IMR-90 (cell line): ENCODE measurements at regions not wholly inside any gene's neighbourhood (a gene's known extent, or its start where the extent isn't known, plus 50 kb on each side); places are given as distances from the start of the nearest gene placed in this dataset.

Source experiments
- ATAC-seq: fragments of 200-7000 bp; cut with Tn5 transposase; 2 replicates; pipeline ENCODE4 v1.9.1; 2020; ENCODE audit warnings: low read depth, mild to moderate bottlenecking, moderate library complexity
- BruUV-seq: library from RNA; stranded (reverse); fragments of 400-500 nt; replicated peaks from 2 replicates; lab custom pipeline; 2021; lab: Mats Ljungman, UMichigan
- CTCF ChIA-PET: fragments of 300-600 bp; formaldehyde crosslinking; extraction: SDS; loops from one replicate; lab custom pipeline; 2021; ENCODE audit warnings: antibody characterized with exemption; lab: Yijun Ruan, JAX
- POLR2A ChIA-PET: fragments of 300-600 bp; sonication (Branson Sonifier 250); formaldehyde crosslinking; loops from one replicate; lab custom pipeline; 2022; ENCODE audit warnings: antibody characterized with exemption; ENCODE audit not compliant: unreplicated experiment; lab: Charles Lee
- DNase-seq: peaks from one replicate; pipeline ENCODE4 v3.0.0; 2013
- H2AFZ ChIP-seq: replicated peaks from 2 replicates; pipeline ENCODE3; 2013; ENCODE audit warnings: low read length, mild to moderate bottlenecking; ENCODE audit not compliant: poor library complexity
- H2AK5ac ChIP-seq: 2 replicates; pipeline ENCODE4 v1.6.1; 2013; ENCODE audit warnings: low read depth, low read length, inconsistent platforms
- H2AK9ac ChIP-seq: replicated peaks from 2 replicates; pipeline ENCODE3; 2013; ENCODE audit warnings: mild to moderate bottlenecking, low read depth, low read length, moderate library complexity; ENCODE audit not compliant: poor library complexity
- H2BK120ac ChIP-seq: 2 replicates; pipeline ENCODE4 v1.6.1; 2013; ENCODE audit warnings: low read depth, low read length, inconsistent platforms
- H2BK15ac ChIP-seq: 3 replicates; pipeline ENCODE4 v1.6.1; 2013; ENCODE audit warnings: low read depth, low read length, inconsistent platforms
- H2BK20ac ChIP-seq: 2 replicates; pipeline ENCODE4 v1.6.1; 2013; ENCODE audit warnings: low read depth, mild to moderate bottlenecking, inconsistent platforms, low read length, moderate library complexity
- H2BK5ac ChIP-seq: 2 replicates; pipeline ENCODE4 v1.6.1; 2013; ENCODE audit warnings: mild to moderate bottlenecking, low read depth, low read length, inconsistent platforms; ENCODE audit not compliant: poor library complexity, severe bottlenecking
- H3K14ac ChIP-seq: replicated peaks from 2 replicates; pipeline ENCODE4 v1.6.1; 2013; ENCODE audit warnings: low read depth, low read length, inconsistent platforms
- H3K18ac ChIP-seq: 2 replicates; pipeline ENCODE4 v1.6.1; 2013; ENCODE audit warnings: low read depth, low read length, control low read depth
- H3K23ac ChIP-seq: 2 replicates; pipeline ENCODE4 v1.6.1; 2013; ENCODE audit warnings: low read depth, low read length, inconsistent platforms
- H3K27ac ChIP-seq: 2 replicates; pipeline ENCODE4 v1.5.1; 2013; ENCODE audit warnings: mild to moderate bottlenecking, control low read depth, low read length; ENCODE audit not compliant: insufficient read depth
- H3K27me3 ChIP-seq: 2 replicates; pipeline ENCODE4 v1.6.1; 2013; ENCODE audit warnings: low read length; ENCODE audit not compliant: control insufficient read depth, insufficient read depth
- H3K36me3 ChIP-seq: 2 replicates; pipeline ENCODE4 v1.6.1; 2013; ENCODE audit warnings: low read length, mixed read lengths; ENCODE audit not compliant: control insufficient read depth, insufficient read depth
- H3K4ac ChIP-seq: 2 replicates; pipeline ENCODE4 v1.6.1; 2013; ENCODE audit warnings: low read depth, low read length, inconsistent platforms
- H3K4me1 ChIP-seq: 2 replicates; pipeline ENCODE4 v1.6.1; 2013; ENCODE audit warnings: low read length, mixed read lengths; ENCODE audit not compliant: control insufficient read depth, insufficient read depth
- H3K4me2 ChIP-seq: 2 replicates; pipeline ENCODE4 v1.6.1; 2013; ENCODE audit warnings: low read depth, mild to moderate bottlenecking, control low read depth, low read length, moderate library complexity
- H3K4me3 ChIP-seq: 2 replicates; pipeline ENCODE4 v1.5.1; 2013; ENCODE audit warnings: low read depth, mild to moderate bottlenecking, control low read depth, low read length, moderate library complexity; ENCODE audit not compliant: insufficient read depth
- H3K56ac ChIP-seq: 2 replicates; pipeline ENCODE4 v1.6.1; 2013; ENCODE audit warnings: low read length, inconsistent platforms; ENCODE audit not compliant: insufficient read depth; ENCODE audit errors: extremely low read depth
- H3K79me1 ChIP-seq, 2 experiments: 2 replicates each; pipeline ENCODE4 v1.6.1; 2013; ENCODE audit warnings: low read length in 2 of 2, inconsistent platforms in 1 of 2, low read depth in 1 of 2
- H3K9ac ChIP-seq: 2 replicates; pipeline ENCODE4 v1.6.1; 2013; ENCODE audit warnings: low read depth, low read length, control low read depth
- H3K9me1 ChIP-seq: 2 replicates; pipeline ENCODE4 v1.6.1; 2013; ENCODE audit warnings: low read length, inconsistent platforms; ENCODE audit not compliant: insufficient read depth
- H3K9me3 ChIP-seq: 2 replicates; pipeline ENCODE4 v1.6.1; 2013; ENCODE audit warnings: low read length; ENCODE audit not compliant: control insufficient read depth, insufficient read depth
- H4K20me1 ChIP-seq: 2 replicates; pipeline ENCODE4 v1.6.1; 2013; ENCODE audit warnings: low read length, inconsistent platforms; ENCODE audit not compliant: insufficient read depth
- H4K5ac ChIP-seq: 2 replicates; pipeline ENCODE4 v1.6.1; 2013; ENCODE audit warnings: mild to moderate bottlenecking, low read depth, low read length, control low read depth
- H4K8ac ChIP-seq, 2 experiments: 2 replicates each; pipeline ENCODE4 v1.6.1; 2013; ENCODE audit warnings: low read depth in 2 of 2, low read length in 2 of 2, control low read depth in 1 of 2, inconsistent platforms in 1 of 2
- H4K91ac ChIP-seq: 2 replicates; pipeline ENCODE4 v1.6.1; 2013; ENCODE audit warnings: low read depth, low read length, inconsistent platforms; ENCODE audit not compliant: insufficient read depth
- CEBPB ChIP-seq: IDR thresholded peaks from 2 replicates; pipeline ENCODE4 v1.6.1; 2012; ENCODE audit warnings: low read depth, low read length, improper control_type of control experiment
- CHD1 ChIP-seq: IDR thresholded peaks from 2 replicates; pipeline ENCODE4 v1.6.1; 2012; ENCODE audit warnings: low read depth, low read length, improper control_type of control experiment
- CTCF ChIP-seq: conservative IDR thresholded peaks from 2 replicates; pipeline ENCODE4 v1.5.1; 2012; ENCODE audit warnings: mild to moderate bottlenecking, low read depth, low read length, improper control_type of control experiment
- MAFK ChIP-seq: IDR thresholded peaks from 2 replicates; pipeline ENCODE4 v1.6.1; 2012; ENCODE audit warnings: low read depth, low read length, improper control_type of control experiment
- MAZ ChIP-seq: IDR thresholded peaks from 2 replicates; pipeline ENCODE4 v1.6.1; 2012; ENCODE audit warnings: low read depth, mild to moderate bottlenecking, low read length, improper control_type of control experiment, moderate library complexity, borderline replicate concordance
- MXI1 ChIP-seq: IDR thresholded peaks from 2 replicates; pipeline ENCODE4 v1.6.1; 2012; ENCODE audit warnings: low read depth, mild to moderate bottlenecking, low read length, moderate library complexity, borderline replicate concordance
- NFE2L2 ChIP-seq: fragments of 150-350 bp; IDR thresholded peaks from 2 replicates; pipeline ENCODE4 v1.6.1; 2016; ENCODE audit warnings: low read depth, mild to moderate bottlenecking, low read length
- POLR2A ChIP-seq: IDR thresholded peaks from 2 replicates; pipeline ENCODE4 v1.6.1; 2012; ENCODE audit warnings: mild to moderate bottlenecking, low read depth, low read length
- RCOR1 ChIP-seq: IDR thresholded peaks from 2 replicates; pipeline ENCODE4 v1.6.1; 2012; ENCODE audit warnings: mild to moderate bottlenecking, low read length, improper control_type of control experiment; ENCODE audit not compliant: insufficient replicate concordance
- RFX5 ChIP-seq: IDR thresholded peaks from 2 replicates; pipeline ENCODE4 v1.8.0; 2012; ENCODE audit warnings: low read depth, mild to moderate bottlenecking, low read length, moderate library complexity
- USF2 ChIP-seq: fragments of 150-350 bp; IDR thresholded peaks from 2 replicates; pipeline ENCODE4 v1.6.1; 2017; ENCODE audit warnings: mild to moderate bottlenecking, antibody characterized with exemption, low read length, low read depth
- WGBS, 2 experiments: methylation state at CpG; one replicate each; pipeline versions ENCODE4 v1.1.5 to v1.1.7; 2013; ENCODE audit warnings: missing lambda C conversion rate in 2 of 2; ENCODE audit not compliant: insufficient read length in 1 of 2; ENCODE audit errors: extremely low coverage in 2 of 2; 5-methylcytosine and 5-hydroxymethylcytosine counted together
- dilution Hi-C: fragments of 300-500 bp; cut with HindIII; formaldehyde crosslinking; loops from one replicate; pipeline ENCODE4 v1.14.3; 2018; ENCODE audit warnings: low sequenced_read_pairs; ENCODE audit not compliant: unreplicated experiment
- in situ Hi-C: fragments of 300-500 bp; cut with MboI; formaldehyde crosslinking; loops from 3 replicates; pipeline ENCODE4 v1.14.3; 2019; ENCODE audit warnings: low sequenced_read_pairs, inconsistent platforms, mixed read lengths
- intact Hi-C: fragments of 100-400 bp; cut with micrococcal nuclease; formaldehyde crosslinking; loops from 2 replicates; pipeline ENCODE4 v1.10.0; 2022
- TF ChIP-seq, protein P1 (sequence below): fragments of 150-350 bp; IDR thresholded peaks from 2 replicates; pipeline ENCODE4 v1.6.1; 2016; ENCODE audit warnings: low read depth, mild to moderate bottlenecking, low read length, moderate library complexity, borderline replicate concordance

DNA sequence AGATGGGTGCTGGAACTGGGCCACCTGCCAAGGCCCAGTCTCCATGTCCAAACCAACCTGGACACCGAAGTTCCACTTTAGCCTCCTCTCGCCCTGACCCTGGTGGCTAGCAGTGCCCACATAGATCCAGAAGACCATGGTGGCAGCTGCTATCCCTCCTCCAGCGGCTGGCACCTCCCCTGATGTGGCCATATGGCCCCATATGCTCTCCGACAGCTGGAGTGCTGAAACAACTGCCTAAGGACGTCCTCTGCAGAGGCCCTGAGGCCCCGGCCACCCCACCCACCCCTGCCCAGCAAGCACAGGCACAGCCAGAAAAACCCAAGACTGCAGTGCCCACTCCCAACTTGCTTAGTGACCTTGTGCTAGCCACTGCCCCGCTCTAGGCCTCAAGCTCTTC, 182.3 kb upstream of the LINGO1 start:
- POLR2A ChIA-PET, result no interaction called here
- H3K4ac ChIP-seq, result no peak overlapping the region
- no peak overlapping the region for H4K8ac ChIP-seq
- WGBS, 2 experiments, result 38% methylated on average over 4 of the region's 7 CpGs; no CpG with 5 or more reads in 1 of the 2 experiments
- H2AFZ ChIP-seq, result no peak overlapping the region
- no peak overlapping the region for H4K5ac ChIP-seq
- H3K27me3 ChIP-seq, result peaks cover 58% of the 10 kb centered on the region
- H3K18ac ChIP-seq, result no peak overlapping the region
- H3K27ac ChIP-seq, result no peak overlapping the region
- H2AK9ac ChIP-seq, result no peak overlapping the region
- TF ChIP-seq MAFK (no peak), CHD1 (no peak), USF2 (no peak), CTCF (no peak), NFE2L2 (no peak), RFX5 (no peak), CEBPB (no peak), POLR2A (no peak), MXI1 (no peak), RCOR1 (no peak), MAZ (no peak)
- TF ChIP-seq, protein P1, sequence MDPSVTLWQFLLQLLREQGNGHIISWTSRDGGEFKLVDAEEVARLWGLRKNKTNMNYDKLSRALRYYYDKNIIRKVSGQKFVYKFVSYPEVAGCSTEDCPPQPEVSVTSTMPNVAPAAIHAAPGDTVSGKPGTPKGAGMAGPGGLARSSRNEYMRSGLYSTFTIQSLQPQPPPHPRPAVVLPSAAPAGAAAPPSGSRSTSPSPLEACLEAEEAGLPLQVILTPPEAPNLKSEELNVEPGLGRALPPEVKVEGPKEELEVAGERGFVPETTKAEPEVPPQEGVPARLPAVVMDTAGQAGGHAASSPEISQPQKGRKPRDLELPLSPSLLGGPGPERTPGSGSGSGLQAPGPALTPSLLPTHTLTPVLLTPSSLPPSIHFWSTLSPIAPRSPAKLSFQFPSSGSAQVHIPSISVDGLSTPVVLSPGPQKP, result no peak
- H3K9me1 ChIP-seq, result no peaks in the 10 kb centered on the region
- H3K14ac ChIP-seq, result no peak overlapping the region
- H3K79me1 ChIP-seq, result no peaks in the 10 kb centered on the region
- in situ Hi-C loops, result no loop called here
- no peak overlapping the region for H2BK5ac ChIP-seq
- intact Hi-C loops, result no loop called here
- H3K4me2 ChIP-seq, result no peak overlapping the region
- no peak overlapping the region for H2AK5ac ChIP-seq
- H2BK15ac ChIP-seq, result no peak overlapping the region
- no peaks in the 10 kb centered on the region for H3K9me3 ChIP-seq
- ATAC-seq, result no peak
- H3K56ac ChIP-seq, result no peak overlapping the region
- no peak overlapping the region for H4K91ac ChIP-seq
- H3K23ac ChIP-seq, result no peak overlapping the region
- no peaks in the 10 kb centered on the region for H3K4me1 ChIP-seq
- H3K36me3 ChIP-seq, result no peaks in the 10 kb centered on the region
- H3K9ac ChIP-seq, result no peak overlapping the region
- H2BK20ac ChIP-seq, result no peak overlapping the region
- H4K20me1 ChIP-seq, result no peaks in the 10 kb centered on the region
- CTCF ChIA-PET, result no interaction called here
- DNase-seq, result no peak
- H2BK120ac ChIP-seq, result no peak overlapping the region
- dilution Hi-C loops, result no loop called here
- H3K4me3 ChIP-seq, result no peak overlapping the region
- no TSS peak for BruUV-seq
